GM12872 (cell line): ENCODE measurements at regions not wholly inside any gene's neighbourhood (a gene's known extent, or its start where the extent isn't known, plus 50 kb on each side); places are given as distances from the start of the nearest gene placed in this dataset.

Source experiments
- CTCF ChIP-seq: IDR thresholded peaks from 3 replicates; pipeline ENCODE4 v1.5.1; 2011; ENCODE audit warnings: low read depth, mild to moderate bottlenecking, low read length, moderate library complexity; ENCODE audit not compliant: insufficient read depth

GRCh38 chr4:149076401-149076800 lies 634.2 kb upstream of the NR3C2 start:
- no peak for TF ChIP-seq CTCF

GRCh38 chr4:149072384-149072783 lies 630.2 kb upstream of the NR3C2 start:
- TF ChIP-seq CTCF: no peak

- no peak for TF ChIP-seq CTCF
Observed at GRCh38 chr4:149065753-149066152, 623.5 kb upstream of the NR3C2 start.

- TF ChIP-seq CTCF: no peak
Observed at GRCh38 chr4:149062997-149063396, 620.8 kb upstream of the NR3C2 start.

GRCh38 chr4:149057594-149057993 lies 615.4 kb upstream of the NR3C2 start:
- no peak for TF ChIP-seq CTCF

- no peak for TF ChIP-seq CTCF
Observed at GRCh38 chr4:149056615-149057014, 614.4 kb upstream of the NR3C2 start.

GRCh38 chr4:149055624-149056023 lies 613.4 kb upstream of the NR3C2 start:
- TF ChIP-seq CTCF: no peak

GRCh38 chr4:149050840-149051239 lies 608.6 kb upstream of the NR3C2 start:
- TF ChIP-seq CTCF: no peak
